GM21529 (cell line): ENCODE measurements at regions not wholly inside any gene's neighbourhood (a gene's known extent, or its start where the extent isn't known, plus 50 kb on each side); places are given as distances from the start of the nearest gene placed in this dataset.
"Not testable (repeated sequence)": the region's sequence is repeated elsewhere in the genome, so short reads cannot be mapped to it uniquely, and the experiment has no call there.

Source experiments
- ATAC-seq: cut with Tn5 transposase; IDR thresholded peaks from one replicate; pipeline ENCODE4 v1.9.1; 2021; ENCODE audit not compliant: unreplicated experiment

GRCh38 chr5:27836704-27837103 lies 798.3 kb upstream of the CDH9 start:
- ATAC-seq: not testable (repeated sequence)

GRCh38 chr5:27832886-27833285 lies 794.5 kb upstream of the CDH9 start:
- no peak for ATAC-seq

GRCh38 chr5:27830546-27830945 lies 792.2 kb upstream of the CDH9 start:
- no peak for ATAC-seq

- ATAC-seq: no peak
Observed at GRCh38 chr5:27821681-27822080, 783.3 kb upstream of the CDH9 start.

- ATAC-seq: no peak
Observed at GRCh38 chr5:27818888-27819287, 780.5 kb upstream of the CDH9 start.

- no peak for ATAC-seq
Observed at GRCh38 chr5:27814983-27815382, 776.6 kb upstream of the CDH9 start.

GRCh38 chr5:27814286-27814685 lies 775.9 kb upstream of the CDH9 start:
- ATAC-seq: no peak

GRCh38 chr5:27810458-27810857 lies 772.1 kb upstream of the CDH9 start:
- ATAC-seq: no peak

- no peak for ATAC-seq
Observed at GRCh38 chr5:27797220-27797619, 758.8 kb upstream of the CDH9 start.

- ATAC-seq: no peak
Observed at GRCh38 chr5:27788184-27788583, 749.8 kb upstream of the CDH9 start.

- ATAC-seq: no peak
Observed at GRCh38 chr5:27784317-27784716, 745.9 kb upstream of the CDH9 start.

GRCh38 chr5:27778121-27778520 lies 739.7 kb upstream of the CDH9 start:
- ATAC-seq: no peak

- ATAC-seq: no peak
Observed at GRCh38 chr5:27773636-27774035, 735.2 kb upstream of the CDH9 start.

- no peak for ATAC-seq
Observed at GRCh38 chr5:27773166-27773565, 734.8 kb upstream of the CDH9 start.

- ATAC-seq: no peak
Observed at GRCh38 chr5:27769748-27770402, 731.5 kb upstream of the CDH9 start.

- no peak for ATAC-seq
Observed at GRCh38 chr5:27748847-27749246, 710.5 kb upstream of the CDH9 start.

GRCh38 chr5:27743383-27743979 lies 705.1 kb upstream of the CDH9 start:
- ATAC-seq: not testable (repeated sequence)

GRCh38 chr5:27742805-27743204 lies 704.4 kb upstream of the CDH9 start:
- no peak for ATAC-seq

- ATAC-seq: no peak
Observed at GRCh38 chr5:27734838-27735237, 696.5 kb upstream of the CDH9 start.

GRCh38 chr5:27733237-27733636 lies 694.9 kb upstream of the CDH9 start:
- no peak for ATAC-seq

- no peak for ATAC-seq
Observed at GRCh38 chr5:27727254-27727653, 688.9 kb upstream of the CDH9 start.

GRCh38 chr5:27722337-27722736 lies 684.0 kb upstream of the CDH9 start:
- no peak for ATAC-seq

GRCh38 chr5:27708534-27708933 lies 670.1 kb upstream of the CDH9 start:
- ATAC-seq: no peak
